ENCODE measurements at regions not wholly inside any gene's neighbourhood (a gene's known extent, or its start where the extent isn't known, plus 50 kb on each side); places are given as distances from the start of the nearest gene placed in this dataset.

DNA sequence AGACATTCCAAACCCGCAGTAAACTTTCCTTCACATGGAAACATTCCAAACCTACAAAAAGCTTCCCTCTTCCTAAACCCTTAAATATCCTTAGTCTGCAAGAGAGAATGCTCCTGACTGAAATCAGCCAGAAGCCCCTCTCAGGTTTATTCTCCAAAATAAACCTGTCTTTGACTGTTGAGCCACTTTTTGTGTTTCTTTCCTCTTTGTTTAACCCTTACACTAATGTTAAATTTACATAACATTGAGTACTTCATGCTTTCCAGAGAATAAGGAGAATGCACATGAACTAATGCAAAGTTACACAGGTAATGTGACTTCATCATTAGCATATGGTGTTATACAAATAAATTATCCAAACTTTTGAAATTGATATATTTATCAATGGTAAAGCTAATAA lies 262.6 kb upstream of the PRKCQ start:
- Histone ChIP-seq H3K27me3 (ENCODE audit: insufficient read depth, low read length, poor library complexity, severe bottlenecking) (no peaks in the 10 kb centered on the region), H3K36me3 (ENCODE audit: insufficient read depth, low read length) (no peaks in the 10 kb centered on the region), H3K9ac (ENCODE audit: low read depth, low read length, poor library complexity, severe bottlenecking) (no peak overlapping the region), H3K79me2 (ENCODE audit: insufficient read depth, low read length) (no peaks in the 10 kb centered on the region), H3K4me2 (ENCODE audit: low read depth, low read length, poor library complexity, severe bottlenecking) (no peak overlapping the region), H3F3A (ENCODE audit: low read depth) (no peaks in the 10 kb centered on the region), H2AFZ (ENCODE audit: low read length) (no peak overlapping the region), H3K9me3 (ENCODE audit: insufficient read depth, low read depth, low read length) (no peaks in the 10 kb centered on the region), H3K9me2 (replicated peaks; ENCODE audit: low read depth, low read length) (no peaks in the 10 kb centered on the region), H3K4me1 (ENCODE audit: insufficient read depth, low read length, poor library complexity, severe bottlenecking) (peaks cover 9% of the 10 kb centered on the region), H4K20me1 (ENCODE audit: insufficient read depth, low read length, poor library complexity, severe bottlenecking) (no peaks in the 10 kb centered on the region), H3K4me3 (ENCODE audit: low read length, poor library complexity, severe bottlenecking) (no peak overlapping the region)
- TF ChIP-seq, protein P1, sequence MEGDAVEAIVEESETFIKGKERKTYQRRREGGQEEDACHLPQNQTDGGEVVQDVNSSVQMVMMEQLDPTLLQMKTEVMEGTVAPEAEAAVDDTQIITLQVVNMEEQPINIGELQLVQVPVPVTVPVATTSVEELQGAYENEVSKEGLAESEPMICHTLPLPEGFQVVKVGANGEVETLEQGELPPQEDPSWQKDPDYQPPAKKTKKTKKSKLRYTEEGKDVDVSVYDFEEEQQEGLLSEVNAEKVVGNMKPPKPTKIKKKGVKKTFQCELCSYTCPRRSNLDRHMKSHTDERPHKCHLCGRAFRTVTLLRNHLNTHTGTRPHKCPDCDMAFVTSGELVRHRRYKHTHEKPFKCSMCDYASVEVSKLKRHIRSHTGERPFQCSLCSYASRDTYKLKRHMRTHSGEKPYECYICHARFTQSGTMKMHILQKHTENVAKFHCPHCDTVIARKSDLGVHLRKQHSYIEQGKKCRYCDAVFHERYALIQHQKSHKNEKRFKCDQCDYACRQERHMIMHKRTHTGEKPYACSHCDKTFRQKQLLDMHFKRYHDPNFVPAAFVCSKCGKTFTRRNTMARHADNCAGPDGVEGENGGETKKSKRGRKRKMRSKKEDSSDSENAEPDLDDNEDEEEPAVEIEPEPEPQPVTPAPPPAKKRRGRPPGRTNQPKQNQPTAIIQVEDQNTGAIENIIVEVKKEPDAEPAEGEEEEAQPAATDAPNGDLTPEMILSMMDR (conservative IDR thresholded peaks at IDR 0.05; ENCODE audit: low read length): no peak
- no peak for TF ChIP-seq EZH2phosphoT487 (IDR thresholded peaks at IDR 0.05; ENCODE audit: borderline replicate concordance)

DNA sequence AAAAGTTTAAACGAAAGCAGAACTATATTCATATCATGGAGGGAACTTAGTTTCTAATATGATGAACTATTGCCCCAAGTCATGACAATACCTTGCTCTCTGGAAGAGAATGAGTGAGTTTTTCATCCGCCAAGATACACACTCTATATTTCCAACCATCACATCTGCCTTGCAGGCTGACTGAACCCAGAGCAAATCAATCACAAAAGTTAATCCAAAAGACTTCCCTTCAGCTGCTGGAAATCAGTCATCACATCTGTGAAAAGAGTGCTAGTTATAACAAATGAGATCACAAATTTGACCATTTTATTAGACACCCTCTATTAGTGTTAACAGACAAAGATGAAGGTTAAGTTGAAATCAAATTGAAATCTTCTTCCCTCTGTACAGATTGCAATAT lies 261.7 kb upstream of the PRKCQ start:
- H3K4me3 ChIP-seq (ENCODE audit: low read length, poor library complexity, severe bottlenecking): no peak overlapping the region
- no peak overlapping the region for H3K4me2 ChIP-seq (ENCODE audit: low read depth, low read length, poor library complexity, severe bottlenecking)
- H3K27me3 ChIP-seq (ENCODE audit: insufficient read depth, low read length, poor library complexity, severe bottlenecking): no peaks in the 10 kb centered on the region
- no peak overlapping the region for H2AFZ ChIP-seq (ENCODE audit: low read length)
- no peaks in the 10 kb centered on the region for H3K79me2 ChIP-seq (ENCODE audit: insufficient read depth, low read length)
- TF ChIP-seq, protein P1 (conservative IDR thresholded peaks at IDR 0.05; ENCODE audit: low read length): no peak
- no peak for TF ChIP-seq EZH2phosphoT487 (IDR thresholded peaks at IDR 0.05; ENCODE audit: borderline replicate concordance)
- no peaks in the 10 kb centered on the region for H3F3A ChIP-seq (ENCODE audit: low read depth)
- H3K9ac ChIP-seq (ENCODE audit: low read depth, low read length, poor library complexity, severe bottlenecking): no peak overlapping the region
- H3K4me1 ChIP-seq (ENCODE audit: insufficient read depth, low read length, poor library complexity, severe bottlenecking): peaks cover 9% of the 10 kb centered on the region
- H3K9me2 ChIP-seq (replicated peaks; ENCODE audit: low read depth, low read length): no peaks in the 10 kb centered on the region
- no peaks in the 10 kb centered on the region for H3K9me3 ChIP-seq (ENCODE audit: insufficient read depth, low read depth, low read length)
- no peaks in the 10 kb centered on the region for H4K20me1 ChIP-seq (ENCODE audit: insufficient read depth, low read length, poor library complexity, severe bottlenecking)
- H3K36me3 ChIP-seq (ENCODE audit: insufficient read depth, low read length): no peaks in the 10 kb centered on the region

DNA sequence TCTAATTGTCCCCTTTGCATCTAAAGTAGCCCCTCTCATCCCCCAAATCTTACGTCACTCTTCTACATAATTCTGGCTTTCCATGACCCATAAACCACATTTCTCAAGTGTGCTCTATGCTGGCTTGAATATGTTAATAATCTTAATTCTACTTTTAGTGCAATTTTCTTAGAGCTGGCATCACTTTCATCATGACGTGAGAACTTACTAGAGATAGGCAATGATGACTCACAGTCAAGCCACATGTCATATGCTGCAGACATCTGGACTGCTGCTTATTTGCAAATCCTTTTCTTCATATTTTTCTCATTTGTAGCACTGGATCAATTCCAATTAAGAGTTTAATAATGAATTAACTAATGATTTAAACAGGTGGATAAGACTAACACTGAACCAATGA lies 260.7 kb upstream of the PRKCQ start:
- TF ChIP-seq, protein P1 (conservative IDR thresholded peaks at IDR 0.05; ENCODE audit: low read length): no peak
- TF ChIP-seq EZH2phosphoT487 (IDR thresholded peaks at IDR 0.05; ENCODE audit: borderline replicate concordance): no peak
- H3K36me3 ChIP-seq (ENCODE audit: insufficient read depth, low read length): no peaks in the 10 kb centered on the region
- no peak overlapping the region for H2AFZ ChIP-seq (ENCODE audit: low read length)
- H3F3A ChIP-seq (ENCODE audit: low read depth): no peaks in the 10 kb centered on the region
- H3K4me2 ChIP-seq (ENCODE audit: low read depth, low read length, poor library complexity, severe bottlenecking): no peak overlapping the region
- H3K4me1 ChIP-seq (ENCODE audit: insufficient read depth, low read length, poor library complexity, severe bottlenecking): peaks cover 9% of the 10 kb centered on the region
- no peaks in the 10 kb centered on the region for H3K27me3 ChIP-seq (ENCODE audit: insufficient read depth, low read length, poor library complexity, severe bottlenecking)
- H3K79me2 ChIP-seq (ENCODE audit: insufficient read depth, low read length): no peaks in the 10 kb centered on the region
- H3K9me3 ChIP-seq (ENCODE audit: insufficient read depth, low read depth, low read length): no peaks in the 10 kb centered on the region
- H3K9ac ChIP-seq (ENCODE audit: low read depth, low read length, poor library complexity, severe bottlenecking): no peak overlapping the region
- no peaks in the 10 kb centered on the region for H3K9me2 ChIP-seq (replicated peaks; ENCODE audit: low read depth, low read length)
- H4K20me1 ChIP-seq (ENCODE audit: insufficient read depth, low read length, poor library complexity, severe bottlenecking): no peaks in the 10 kb centered on the region
- no peak overlapping the region for H3K4me3 ChIP-seq (ENCODE audit: low read length, poor library complexity, severe bottlenecking)

Data from Loucy (cell line).